Esophagus squamous epithelium (tissue), 5 donors: ENCODE measurements at regions not wholly inside any gene's neighbourhood (a gene's known extent, or its start where the extent isn't known, plus 50 kb on each side); places are given as distances from the start of the nearest gene placed in this dataset.

ENCODE experiments used
- DNase-seq: peaks from one replicate; lab custom pipeline; 2025; lab: John Stamatoyannopoulos, UW
- H3K27ac ChIP-seq, 4 donors: fragments of 200-600 bp; sonication (generic); one replicate each; pipeline ENCODE4 v1.5.1; 2016 to 2019; ENCODE audit warnings: mild to moderate bottlenecking in 1 of 4
- H3K27me3 ChIP-seq, 4 donors: fragments of 200-600 bp; sonication (generic); 1 replicate in 3 of 4; 2 replicates in 1 of 4; pipeline versions ENCODE4 v1.5.1 to v1.6.0; 2017 to 2021; ENCODE audit warnings: antibody characterized with exemption in 1 of 4
- H3K36me3 ChIP-seq, 3 donors: fragments of 200-600 bp; sonication (generic); one replicate each; pipeline ENCODE4 v1.5.1; 2016 to 2019
- H3K4me1 ChIP-seq, 3 donors: fragments of 200-600 bp; sonication (generic); one replicate each; pipeline ENCODE4 v1.5.1; 2017 to 2019
- H3K4me3 ChIP-seq, 4 donors: fragments of 200-600 bp; sonication (generic); 1 replicate in 3 of 4; 2 replicates in 1 of 4; pipeline ENCODE4 v1.5.1; 2016 to 2019; ENCODE audit warnings: mild to moderate bottlenecking in 2 of 4, moderate library complexity in 1 of 4
- H3K9me3 ChIP-seq, 3 donors: fragments of 200-600 bp; sonication (generic); one replicate each; pipeline ENCODE4 v1.5.1; 2016 to 2019
- CTCF ChIP-seq, 6 experiments: fragments of 450-650 bp in 4 of 6; fragments of 200-600 bp in 2 of 6; sonication (generic) in 2 of 6; IDR thresholded peaks; one replicate each; pipeline ENCODE4 v1.5.1; 2016 to 2019; ENCODE audit warnings: antibody characterized with exemption in 6 of 6, mild to moderate bottlenecking in 4 of 6, moderate library complexity in 4 of 6
- POLR2A ChIP-seq, 4 donors: fragments of 450-650 bp; IDR thresholded peaks; one replicate each; pipeline ENCODE4 v1.6.1; 2017; ENCODE audit warnings: antibody characterized with exemption in 4 of 4, mild to moderate bottlenecking in 4 of 4, moderate library complexity in 3 of 4
- WGBS, 2 donors: methylation state at CpG; one replicate each; pipeline ENCODE4 v1.1.5; 2018; 5-methylcytosine and 5-hydroxymethylcytosine counted together
- intact Hi-C: fragments of 100-400 bp; cut with DNase I; formaldehyde crosslinking; loops from one replicate; pipeline ENCODE4 v1.15.0; 2022
- donor health status: DM: yes; HTN: yes; CAD: no.

DNA sequence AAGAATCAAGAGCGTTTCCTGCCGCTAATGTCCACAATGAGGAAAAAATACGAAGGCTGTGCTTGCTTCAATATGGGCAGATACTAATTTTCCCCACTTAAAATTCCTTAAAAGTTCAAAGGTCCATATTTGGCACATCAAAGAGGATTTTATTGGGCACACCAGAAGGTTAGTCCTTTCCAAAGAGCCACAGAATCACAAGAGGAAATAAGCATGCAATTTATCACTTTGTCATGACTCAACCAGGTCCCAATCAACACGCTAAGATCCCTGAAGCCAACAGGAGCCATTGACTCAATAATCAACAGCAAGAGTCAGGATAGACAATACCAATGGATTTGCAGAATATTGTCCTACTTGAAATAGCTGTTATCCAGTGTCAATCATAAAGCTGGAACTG is 80.6 kb downstream of the MAP1LC3B2 start:
- TF ChIP-seq CTCF (IDR thresholded peaks at IDR 0.05): no peak
- no peak for TF ChIP-seq POLR2A (IDR thresholded peaks at IDR 0.05)
- no peak for DNase-seq
- Histone ChIP-seq H3K27ac (no peak overlapping the region), H3K36me3 (no peaks in the 10 kb centered on the region), H3K4me1 (no peaks in the 10 kb centered on the region), H3K9me3 (no peaks in the 10 kb centered on the region), H3K4me3 (no peak overlapping the region), H3K27me3 (no peaks in the 10 kb centered on the region)
- intact Hi-C loops: no loop called here
- 64 to 91% methylated on average over 4 of the region's 4 CpGs for WGBS, 2 donors

DNA sequence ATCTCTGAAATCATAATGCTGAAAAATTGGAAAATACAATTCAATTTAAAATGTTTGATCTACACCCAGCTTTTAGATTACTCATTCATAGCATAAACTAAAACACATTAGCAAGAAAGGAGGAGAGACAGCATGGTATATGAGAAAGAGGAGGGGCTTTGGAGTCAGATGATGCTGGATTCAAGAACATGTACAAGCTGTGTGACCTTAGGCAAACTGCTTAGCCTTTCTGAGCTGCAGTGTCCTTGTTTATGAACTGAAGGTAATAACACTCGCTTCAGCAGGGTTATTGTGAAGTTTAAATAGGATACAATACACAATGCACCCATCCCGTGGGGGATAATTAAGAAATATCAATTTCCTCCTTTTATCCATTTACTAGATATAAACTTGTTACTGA is 79.2 kb downstream of the MAP1LC3B2 start:
- no peak for DNase-seq
- Histone ChIP-seq H3K27me3 (no peaks in the 10 kb centered on the region), H3K4me1 (no peaks in the 10 kb centered on the region), H3K4me3 (no peak overlapping the region), H3K27ac (no peak overlapping the region), H3K36me3 (no peaks in the 10 kb centered on the region), H3K9me3 (no peaks in the 10 kb centered on the region)
- 62 to 70% methylated on average over 2 of the region's 2 CpGs for WGBS, 2 donors
- intact Hi-C loops: no loop called here
- TF ChIP-seq CTCF (IDR thresholded peaks at IDR 0.05) (no peak), POLR2A (IDR thresholded peaks at IDR 0.05) (no peak)

GRCh38 chr12:116637589-116638150 is 78.5 kb downstream of the MAP1LC3B2 start:
- 68 to 74% methylated on average over 6 of the region's 6 CpGs for whole genome bisulfite sequencing, 2 donors

GRCh38 chr12:116636608-116637519 is 77.7 kb downstream of the MAP1LC3B2 start:
- WGBS, 2 donors: 81 to 82% methylated on average over 11 of the region's 11 CpGs
- no peak overlapping the region for H3K4me3 ChIP-seq
- H3K27ac ChIP-seq: no peak overlapping the region
- H3K27me3 ChIP-seq: no peaks in the 10 kb centered on the region
- intact Hi-C loops: no loop called here
- H3K36me3 ChIP-seq: no peaks in the 10 kb centered on the region
- TF ChIP-seq POLR2A (IDR thresholded peaks at IDR 0.05): no peak
- TF ChIP-seq CTCF (IDR thresholded peaks at IDR 0.05): no peak
- H3K4me1 ChIP-seq: no peaks in the 10 kb centered on the region
- no peak for DNase-seq
- H3K9me3 ChIP-seq: no peaks in the 10 kb centered on the region

More at GRCh38 chr12:116637589-116638150, 78.5 kb downstream of the MAP1LC3B2 start:
- no peaks in the 10 kb centered on the region for H3K4me1 ChIP-seq
- intact Hi-C loops: no loop called here
- H3K27ac ChIP-seq: no peak overlapping the region
- no peaks in the 10 kb centered on the region for H3K36me3 ChIP-seq
- H3K4me3 ChIP-seq: no peak overlapping the region
- no peak for DNase-seq
- TF ChIP-seq CTCF (IDR thresholded peaks at IDR 0.05) (no peak), POLR2A (IDR thresholded peaks at IDR 0.05) (no peak)
- H3K27me3 ChIP-seq: no peaks in the 10 kb centered on the region
- H3K9me3 ChIP-seq: no peaks in the 10 kb centered on the region

GRCh38 chr12:116635487-116635886 is 76.3 kb downstream of the MAP1LC3B2 start:
- 58 to 67% methylated on average over 9 of the region's 9 CpGs for WGBS, 2 donors
- H3K27me3 ChIP-seq: no peaks in the 10 kb centered on the region
- H3K9me3 ChIP-seq: no peaks in the 10 kb centered on the region
- intact Hi-C loops: no loop called here
- DNase-seq: no peak
- H3K4me1 ChIP-seq: no peaks in the 10 kb centered on the region
- no peak overlapping the region for H3K4me3 ChIP-seq
- TF ChIP-seq CTCF (IDR thresholded peaks at IDR 0.05): no peak
- TF ChIP-seq POLR2A (IDR thresholded peaks at IDR 0.05): no peak
- no peaks in the 10 kb centered on the region for H3K36me3 ChIP-seq
- H3K27ac ChIP-seq: no peak overlapping the region
